ENCODE measurements at regions not wholly inside any gene's neighbourhood (a gene's known extent, or its start where the extent isn't known, plus 50 kb on each side); places are given as distances from the start of the nearest gene placed in this dataset.

DNA sequence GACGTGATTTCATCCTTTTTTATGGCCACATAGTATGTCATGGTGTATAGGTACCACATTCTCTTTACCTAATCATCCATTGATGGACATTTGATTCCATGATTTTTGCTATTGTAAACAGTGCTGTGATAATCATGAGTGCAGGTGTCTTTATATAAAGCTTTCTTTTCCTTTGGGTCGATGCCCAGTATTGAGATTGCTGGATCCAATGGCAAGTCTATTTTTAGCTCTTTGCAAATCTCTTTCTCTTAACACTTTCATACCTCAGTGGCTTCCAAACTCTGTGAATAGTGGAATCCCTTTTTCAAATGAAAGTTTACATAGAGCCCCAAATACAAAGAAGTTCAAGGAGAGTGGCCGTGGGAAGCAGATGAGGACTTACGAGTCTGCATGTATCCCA is 105.8 kb upstream of the SPTLC3 start:
- 61 to 70% methylated on average over 4 of the region's 4 CpGs for WGBS, 2 donors
- no peak for DNase-seq
- Histone ChIP-seq H3K27me3 (no peaks in the 10 kb centered on the region), H3K9me3 (no peaks in the 10 kb centered on the region), H3K27ac (no peak overlapping the region), H3K4me3 (no peak overlapping the region), H3K4me1 (no peaks in the 10 kb centered on the region), H3K36me3 (no peaks in the 10 kb centered on the region)
- no peak for ATAC-seq (ENCODE audit: low FRiP score in 2 of 2)
- no peak for TF ChIP-seq EP300 (IDR thresholded peaks at IDR 0.05)
- no peak for TF ChIP-seq POLR2A (IDR thresholded peaks at IDR 0.05)
- no peak for TF ChIP-seq POLR2AphosphoS5 (IDR thresholded peaks at IDR 0.05)
- TF ChIP-seq, protein P1, sequence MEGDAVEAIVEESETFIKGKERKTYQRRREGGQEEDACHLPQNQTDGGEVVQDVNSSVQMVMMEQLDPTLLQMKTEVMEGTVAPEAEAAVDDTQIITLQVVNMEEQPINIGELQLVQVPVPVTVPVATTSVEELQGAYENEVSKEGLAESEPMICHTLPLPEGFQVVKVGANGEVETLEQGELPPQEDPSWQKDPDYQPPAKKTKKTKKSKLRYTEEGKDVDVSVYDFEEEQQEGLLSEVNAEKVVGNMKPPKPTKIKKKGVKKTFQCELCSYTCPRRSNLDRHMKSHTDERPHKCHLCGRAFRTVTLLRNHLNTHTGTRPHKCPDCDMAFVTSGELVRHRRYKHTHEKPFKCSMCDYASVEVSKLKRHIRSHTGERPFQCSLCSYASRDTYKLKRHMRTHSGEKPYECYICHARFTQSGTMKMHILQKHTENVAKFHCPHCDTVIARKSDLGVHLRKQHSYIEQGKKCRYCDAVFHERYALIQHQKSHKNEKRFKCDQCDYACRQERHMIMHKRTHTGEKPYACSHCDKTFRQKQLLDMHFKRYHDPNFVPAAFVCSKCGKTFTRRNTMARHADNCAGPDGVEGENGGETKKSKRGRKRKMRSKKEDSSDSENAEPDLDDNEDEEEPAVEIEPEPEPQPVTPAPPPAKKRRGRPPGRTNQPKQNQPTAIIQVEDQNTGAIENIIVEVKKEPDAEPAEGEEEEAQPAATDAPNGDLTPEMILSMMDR (IDR thresholded peaks at IDR 0.05): no peak

DNA sequence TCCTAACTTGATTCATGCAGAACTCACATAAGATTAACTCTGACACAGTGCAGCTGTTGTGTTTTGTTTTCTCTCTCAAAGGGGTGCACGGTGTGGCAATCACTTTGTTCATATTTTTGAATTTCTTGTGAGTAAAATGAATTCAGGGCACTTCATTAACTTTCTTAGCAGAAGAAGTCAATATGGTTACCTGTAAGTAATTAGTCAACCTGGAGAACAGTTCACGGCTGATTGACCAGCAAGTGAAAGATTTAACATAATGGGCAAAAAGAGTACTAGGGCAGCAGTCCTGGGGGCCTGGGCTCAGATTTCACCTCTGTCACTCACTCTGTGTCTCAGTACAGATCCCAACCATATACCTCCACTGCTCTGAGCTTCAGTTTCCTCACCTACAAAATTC is 102.4 kb upstream of the SPTLC3 start:
- DNase-seq: no peak
- H3K4me3 ChIP-seq: no peak overlapping the region
- no peak overlapping the region for H3K27ac ChIP-seq
- no peaks in the 10 kb centered on the region for H3K4me1 ChIP-seq
- H3K9me3 ChIP-seq: no peaks in the 10 kb centered on the region
- TF ChIP-seq EP300 (IDR thresholded peaks at IDR 0.05) (no peak), POLR2AphosphoS5 (IDR thresholded peaks at IDR 0.05) (no peak), POLR2A (IDR thresholded peaks at IDR 0.05) (no peak)
- TF ChIP-seq, protein P1 (IDR thresholded peaks at IDR 0.05): no peak
- H3K36me3 ChIP-seq: no peaks in the 10 kb centered on the region
- no peaks in the 10 kb centered on the region for H3K27me3 ChIP-seq
- no peak for ATAC-seq (ENCODE audit: low FRiP score in 2 of 2)
- WGBS, 2 donors: 67 to 77% methylated on average over 2 of the region's 2 CpGs

DNA sequence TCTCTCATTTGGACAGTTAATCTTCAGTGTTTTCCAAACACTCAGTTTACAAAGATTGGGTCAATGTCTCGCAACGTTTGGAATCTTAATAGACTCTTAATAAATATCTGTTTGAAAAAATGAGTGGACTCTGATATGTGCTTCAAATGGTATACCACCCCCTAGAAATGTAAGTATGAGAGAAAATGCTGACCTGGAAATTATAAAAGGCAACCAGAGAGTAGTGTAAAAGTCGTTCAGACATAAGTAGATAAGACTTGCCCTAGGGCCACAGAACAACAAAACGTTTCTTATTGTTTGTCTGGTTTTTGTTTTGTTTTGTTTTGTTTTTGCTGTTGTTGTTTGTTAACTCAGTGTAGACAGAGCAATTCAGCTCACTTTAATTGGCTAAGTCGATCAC is 97.4 kb upstream of the SPTLC3 start:
- Histone ChIP-seq H3K27me3 (no peaks in the 10 kb centered on the region), H3K4me3 (no peak overlapping the region), H3K36me3 (no peaks in the 10 kb centered on the region), H3K27ac (no peak overlapping the region), H3K9me3 (no peaks in the 10 kb centered on the region), H3K4me1 (peaks cover 0 to 7% (median 0%) of the 10 kb centered on the region in 4 donors)
- TF ChIP-seq EP300 (IDR thresholded peaks at IDR 0.05): no peak
- no peak for TF ChIP-seq POLR2A (IDR thresholded peaks at IDR 0.05)
- TF ChIP-seq, protein P1 (IDR thresholded peaks at IDR 0.05): no peak
- TF ChIP-seq POLR2AphosphoS5 (IDR thresholded peaks at IDR 0.05): no peak
- no peak for ATAC-seq (ENCODE audit: low FRiP score in 2 of 2)
- 67 to 69% methylated on average over 5 of the region's 5 CpGs for WGBS, 2 donors
- DNase-seq: no peak

DNA sequence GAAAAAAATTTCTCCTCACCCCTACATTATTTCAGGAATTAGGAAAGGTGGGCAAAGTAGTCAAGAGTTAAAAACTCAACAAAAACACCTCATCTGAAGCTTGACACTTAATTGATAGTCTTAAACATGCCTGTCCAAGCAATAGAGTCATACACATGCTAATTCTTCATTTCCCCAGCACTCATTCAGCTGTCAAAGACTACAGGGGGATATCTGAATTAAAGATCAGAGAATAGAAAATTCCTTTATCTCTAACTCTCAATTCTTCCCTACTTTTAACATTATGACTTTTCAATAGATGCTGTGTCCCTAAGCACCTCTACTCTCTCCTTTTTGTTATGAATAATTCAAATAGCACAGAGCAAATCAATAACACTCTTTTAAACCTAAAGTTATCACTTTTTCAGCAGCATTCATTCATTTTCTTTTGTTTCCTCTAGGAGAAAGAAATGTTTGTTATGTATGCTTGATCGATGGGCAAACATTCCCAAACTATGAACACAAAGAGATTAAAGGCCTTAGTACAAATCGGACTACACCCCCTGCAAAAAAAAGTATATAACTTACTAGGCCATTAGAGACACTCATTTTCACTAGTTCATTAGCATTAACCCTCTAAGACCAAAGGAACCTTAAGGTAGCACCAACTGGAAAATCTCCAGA is 94.9 kb upstream of the SPTLC3 start:
- Histone ChIP-seq H3K27ac (no peak overlapping the region), H3K4me3 (no peak overlapping the region), H3K9me3 (no peaks in the 10 kb centered on the region), H3K36me3 (no peaks in the 10 kb centered on the region), H3K27me3 (no peaks in the 10 kb centered on the region), H3K4me1 (peaks cover 0 to 7% (median 0%) of the 10 kb centered on the region in 4 donors)
- WGBS, 2 donors: 77 to 79% methylated on average over 2 of the region's 2 CpGs
- no peak for DNase-seq
- no peak for ATAC-seq (ENCODE audit: low FRiP score in 2 of 2)
- TF ChIP-seq, protein P1 (IDR thresholded peaks at IDR 0.05): no peak
- TF ChIP-seq POLR2A (IDR thresholded peaks at IDR 0.05): no peak
- TF ChIP-seq EP300 (IDR thresholded peaks at IDR 0.05): no peak
- TF ChIP-seq POLR2AphosphoS5 (IDR thresholded peaks at IDR 0.05): no peak

DNA sequence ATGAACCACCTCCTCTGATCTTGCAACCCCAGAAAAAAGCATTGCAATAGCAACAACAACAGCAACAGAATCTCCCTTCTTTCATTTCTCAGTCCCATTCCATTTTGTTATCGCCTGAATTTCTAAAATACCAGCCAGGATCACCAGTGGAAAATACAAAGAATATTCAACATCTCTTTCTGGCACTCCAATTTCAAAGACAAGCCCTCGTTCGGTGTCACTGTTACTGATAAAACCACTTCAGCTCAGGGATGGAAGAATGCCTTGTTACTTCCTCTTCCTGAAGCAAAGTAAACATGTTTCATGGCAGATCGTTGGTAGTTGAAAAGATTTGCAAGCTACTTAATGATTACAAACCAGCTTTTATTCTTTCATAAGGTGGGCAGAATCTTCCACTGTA is 94.0 kb upstream of the SPTLC3 start:
- DNase-seq (no peak), ATAC-seq (ENCODE audit: low FRiP score in 2 of 2) (no peak)
- Histone ChIP-seq H3K4me3 (no peak overlapping the region), H3K4me1 (peaks cover 0 to 7% (median 0%) of the 10 kb centered on the region in 4 donors), H3K27ac (no peak overlapping the region), H3K9me3 (no peaks in the 10 kb centered on the region), H3K36me3 (no peaks in the 10 kb centered on the region), H3K27me3 (no peaks in the 10 kb centered on the region)
- WGBS, 2 donors: 8 to 14% methylated on average over 4 of the region's 4 CpGs
- TF ChIP-seq POLR2AphosphoS5 (IDR thresholded peaks at IDR 0.05): no peak
- TF ChIP-seq POLR2A (IDR thresholded peaks at IDR 0.05): no peak
- no peak for TF ChIP-seq EP300 (IDR thresholded peaks at IDR 0.05)
- TF ChIP-seq, protein P1 (IDR thresholded peaks at IDR 0.05): no peak

Data from upper lobe of left lung (tissue), 6 donors.